ENCODE measurements at regions not wholly inside any gene's neighbourhood (a gene's known extent, or its start where the extent isn't known, plus 50 kb on each side); places are given as distances from the start of the nearest gene placed in this dataset.

DNA sequence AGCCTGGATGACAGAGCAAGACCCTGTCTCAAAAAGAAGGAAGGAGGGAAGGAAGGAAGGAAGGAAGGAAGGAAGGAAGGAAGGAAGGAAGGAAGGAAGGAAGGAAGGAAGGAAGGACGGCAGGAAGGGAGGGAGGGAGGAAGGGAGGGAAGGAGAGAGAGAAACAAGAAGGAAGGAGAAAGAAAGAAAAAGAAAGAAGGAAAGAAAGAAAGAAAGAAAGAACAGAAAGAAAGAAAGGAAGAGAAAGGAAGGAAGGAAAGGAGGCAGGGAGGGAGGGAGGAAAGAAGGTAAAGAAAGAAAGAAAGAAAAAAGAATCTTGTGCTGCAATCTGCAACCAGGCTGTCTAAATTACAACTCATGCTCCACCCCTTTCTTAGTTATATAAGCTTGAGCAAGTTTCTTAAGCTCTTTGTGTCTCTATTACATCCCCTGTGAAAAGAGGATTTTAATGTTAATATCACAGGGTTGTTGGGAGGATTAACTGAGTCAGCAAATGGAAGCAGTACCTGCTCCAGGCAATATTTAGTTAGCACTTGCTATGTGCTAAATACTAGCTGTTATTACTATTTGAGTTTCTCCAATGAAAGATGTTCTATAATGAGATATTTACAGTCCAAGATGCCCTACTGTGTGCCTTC is 917.9 kb upstream of the AUTS2 start:
- TF ChIP-seq, protein P1, sequence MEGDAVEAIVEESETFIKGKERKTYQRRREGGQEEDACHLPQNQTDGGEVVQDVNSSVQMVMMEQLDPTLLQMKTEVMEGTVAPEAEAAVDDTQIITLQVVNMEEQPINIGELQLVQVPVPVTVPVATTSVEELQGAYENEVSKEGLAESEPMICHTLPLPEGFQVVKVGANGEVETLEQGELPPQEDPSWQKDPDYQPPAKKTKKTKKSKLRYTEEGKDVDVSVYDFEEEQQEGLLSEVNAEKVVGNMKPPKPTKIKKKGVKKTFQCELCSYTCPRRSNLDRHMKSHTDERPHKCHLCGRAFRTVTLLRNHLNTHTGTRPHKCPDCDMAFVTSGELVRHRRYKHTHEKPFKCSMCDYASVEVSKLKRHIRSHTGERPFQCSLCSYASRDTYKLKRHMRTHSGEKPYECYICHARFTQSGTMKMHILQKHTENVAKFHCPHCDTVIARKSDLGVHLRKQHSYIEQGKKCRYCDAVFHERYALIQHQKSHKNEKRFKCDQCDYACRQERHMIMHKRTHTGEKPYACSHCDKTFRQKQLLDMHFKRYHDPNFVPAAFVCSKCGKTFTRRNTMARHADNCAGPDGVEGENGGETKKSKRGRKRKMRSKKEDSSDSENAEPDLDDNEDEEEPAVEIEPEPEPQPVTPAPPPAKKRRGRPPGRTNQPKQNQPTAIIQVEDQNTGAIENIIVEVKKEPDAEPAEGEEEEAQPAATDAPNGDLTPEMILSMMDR (IDR thresholded peaks at IDR 0.05): no peak
- TF ChIP-seq POLR2A (IDR thresholded peaks at IDR 0.05): no peak
